Brain pericyte (primary cell): ENCODE measurements at regions not wholly inside any gene's neighbourhood (a gene's known extent, or its start where the extent isn't known, plus 50 kb on each side); places are given as distances from the start of the nearest gene placed in this dataset.
"Not testable (repeated sequence)": the region's sequence is repeated elsewhere in the genome, so short reads cannot be mapped to it uniquely, and the experiment has no call there.

Source experiments
- DNase-seq: peaks from one replicate; pipeline ENCODE4 v3.0.0-alpha.2; 2012; ENCODE audit warnings: low read depth, low spot score

- DNase-seq = not testable (repeated sequence)
These were observed 122.5 kb upstream of the FBXO28 start for GRCh38 chr1:223991297-223991857.

GRCh38 chr1:223961985-223962384 lies 116.2 kb upstream of the TP53BP2 start:
- DNase-seq = not testable (repeated sequence)

- DNase-seq = not testable (repeated sequence)
These were observed 107.1 kb upstream of the TP53BP2 start for GRCh38 chr1:223952801-223953200.

- DNase-seq = not testable (repeated sequence)
These were observed 105.8 kb upstream of the TP53BP2 start for GRCh38 chr1:223951551-223951950.

- not testable (repeated sequence) for DNase-seq
These were observed 104.2 kb upstream of the TP53BP2 start for GRCh38 chr1:223949944-223950343.

- not testable (repeated sequence) for DNase-seq
These were observed 102.3 kb upstream of the TP53BP2 start for GRCh38 chr1:223948041-223948440.

- not testable (repeated sequence) for DNase-seq
These were observed 90.8 kb upstream of the TP53BP2 start for GRCh38 chr1:223936592-223936991.

GRCh38 chr1:223931476-223931875 lies 85.7 kb upstream of the TP53BP2 start:
- DNase-seq = not testable (repeated sequence)

- DNase-seq = not testable (repeated sequence)
These were observed 75.1 kb upstream of the TP53BP2 start for GRCh38 chr1:223920805-223921204.

GRCh38 chr1:223915476-223915875 lies 69.7 kb upstream of the TP53BP2 start:
- not testable (repeated sequence) for DNase-seq

- DNase-seq = not testable (repeated sequence)
These were observed 68.0 kb upstream of the TP53BP2 start for GRCh38 chr1:223913715-223914114.

- not testable (repeated sequence) for DNase-seq
These were observed 62.3 kb upstream of the TP53BP2 start for GRCh38 chr1:223907943-223908587.

GRCh38 chr1:223903221-223903620 lies 57.5 kb upstream of the TP53BP2 start:
- DNase-seq = not testable (repeated sequence)

- not testable (repeated sequence) for DNase-seq
These were observed 54.0 kb upstream of the TP53BP2 start for GRCh38 chr1:223899775-223900174.

- DNase-seq = not testable (repeated sequence)
These were observed 51.4 kb upstream of the TP53BP2 start for GRCh38 chr1:223897097-223897496.

GRCh38 chr1:223895950-223896349 lies 50.2 kb upstream of the TP53BP2 start:
- DNase-seq = not testable (repeated sequence)
